Smooth muscle cell of the brain vasculature (primary cell): ENCODE measurements at regions not wholly inside any gene's neighbourhood (a gene's known extent, or its start where the extent isn't known, plus 50 kb on each side); places are given as distances from the start of the nearest gene placed in this dataset.

Source experiments
- DNase-seq: peaks from one replicate; pipeline ENCODE4 v3.0.0-alpha.2; 2012; ENCODE audit warnings: low read depth, low spot score

- DNase-seq, result no peak
Measured at GRCh38 chr19:34109596-34109995, 62.7 kb upstream of the LSM14A start.

- no peak for DNase-seq
Measured at GRCh38 chr19:34118879-34119748, 53.2 kb upstream of the LSM14A start.

- no peak for DNase-seq
Measured at GRCh38 chr19:34120141-34120540, 52.2 kb upstream of the LSM14A start.

DNA sequence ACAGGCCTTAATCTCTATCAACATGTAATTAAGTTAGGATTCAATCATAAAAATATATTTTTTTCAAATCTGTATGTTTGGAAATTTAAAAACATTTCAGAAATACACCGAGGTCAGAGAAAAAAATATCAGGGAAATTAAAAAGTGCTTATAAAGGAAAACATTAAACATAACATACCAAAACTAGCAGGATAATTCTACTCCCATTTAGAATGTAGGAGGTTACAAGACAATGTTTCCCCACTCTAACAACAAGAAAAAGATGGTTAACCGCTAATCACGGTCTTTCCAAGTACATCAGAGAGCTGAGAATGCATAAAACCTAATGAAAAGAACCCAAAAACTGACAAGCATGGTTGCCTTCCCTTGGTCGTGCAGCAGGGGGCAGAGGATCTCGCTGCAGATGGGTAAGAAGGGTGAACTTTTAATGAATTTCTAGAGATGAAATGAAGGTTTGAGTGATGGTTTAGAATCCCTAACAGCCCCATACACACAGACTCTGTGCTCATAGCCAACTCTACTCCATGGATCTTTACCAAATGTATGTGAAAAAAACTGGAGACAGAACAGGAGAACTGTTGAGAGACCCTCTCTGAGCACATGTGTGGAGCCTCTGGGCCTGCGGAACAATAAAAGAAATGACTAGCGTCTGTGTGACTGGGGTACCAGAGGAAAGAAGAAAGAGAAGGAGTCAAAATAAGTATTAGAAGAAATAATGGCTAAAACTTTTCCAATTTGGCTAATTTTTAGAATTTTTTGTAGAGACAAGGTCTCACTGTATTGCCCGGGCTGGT lies 51.3 kb upstream of the LSM14A start:
- DNase-seq, result no peak
